HK-2 (cell line): ENCODE measurements at regions not wholly inside any gene's neighbourhood (a gene's known extent, or its start where the extent isn't known, plus 50 kb on each side); places are given as distances from the start of the nearest gene placed in this dataset.

Experiments used
- DNase-seq: peaks from one replicate; pipeline ENCODE4 v3.0.0-alpha.2; 2018; ENCODE audit not compliant: unreplicated experiment

GRCh38 chr12:113684908-113685782 is 213.5 kb upstream of the LHX5 start:
- DNase-seq, result no peak

- no peak for DNase-seq
Measured at GRCh38 chr12:113684053-113684907, 212.6 kb upstream of the LHX5 start.

GRCh38 chr12:113683574-113683973 is 211.9 kb upstream of the LHX5 start:
- no peak for DNase-seq

GRCh38 chr12:113680868-113681267 is 209.2 kb upstream of the LHX5 start:
- no peak for DNase-seq

- DNase-seq, result no peak
Measured at GRCh38 chr12:113678223-113679119, 206.8 kb upstream of the LHX5 start.

GRCh38 chr12:113676547-113676946 is 204.9 kb upstream of the LHX5 start:
- DNase-seq, result no peak

GRCh38 chr12:113676117-113676516 is 204.4 kb upstream of the LHX5 start:
- no peak for DNase-seq

- DNase-seq, result no peak
Measured at GRCh38 chr12:113674996-113675395, 203.3 kb upstream of the LHX5 start.

- no peak for DNase-seq
Measured at GRCh38 chr12:113674302-113674701, 202.6 kb upstream of the LHX5 start.

- DNase-seq, result no peak
Measured at GRCh38 chr12:113673458-113674238, 202.0 kb upstream of the LHX5 start.

- DNase-seq, result no peak
Measured at GRCh38 chr12:113670742-113671141, 199.1 kb upstream of the LHX5 start.

GRCh38 chr12:113667676-113668356 is 196.1 kb upstream of the LHX5 start:
- no peak for DNase-seq

- DNase-seq, result no peak
Measured at GRCh38 chr12:113667095-113667494, 195.4 kb upstream of the LHX5 start.

- no peak for DNase-seq
Measured at GRCh38 chr12:113666223-113666622, 194.6 kb upstream of the LHX5 start.

- no peak for DNase-seq
Measured at GRCh38 chr12:113665457-113665856, 193.8 kb upstream of the LHX5 start.

- DNase-seq, result no peak
Measured at GRCh38 chr12:113664224-113664681, 192.6 kb upstream of the LHX5 start.

- DNase-seq, result no peak
Measured at GRCh38 chr12:113663396-113663795, 191.7 kb upstream of the LHX5 start.

- no peak for DNase-seq
Measured at GRCh38 chr12:113660936-113661335, 189.3 kb upstream of the LHX5 start.

GRCh38 chr12:113659416-113659815 is 187.7 kb upstream of the LHX5 start:
- no peak for DNase-seq

GRCh38 chr12:113659015-113659414 is 187.3 kb upstream of the LHX5 start:
- DNase-seq, result no peak
